Endothelial cell of umbilical vein (primary cell): ENCODE measurements at regions not wholly inside any gene's neighbourhood (a gene's known extent, or its start where the extent isn't known, plus 50 kb on each side); places are given as distances from the start of the nearest gene placed in this dataset.

Experiments
- BruUV-seq: library from RNA; stranded (reverse); fragments of 400-500 nt; replicated peaks from 2 replicates; lab custom pipeline; 2021; lab: Mats Ljungman, UMichigan
- CTCF ChIA-PET: fragments of 300-600, 350-600 bp; sonication (Branson Sonifier 250); formaldehyde crosslinking; loops from one replicate; lab custom pipeline; 2021; ENCODE audit warnings: antibody characterized with exemption, inconsistent platforms; lab: Charles Lee
- POLR2A ChIA-PET: fragments of 300-600, 350-600 bp; sonication (Branson Sonifier 250); formaldehyde crosslinking; loops from one replicate; lab custom pipeline; 2021; ENCODE audit warnings: antibody characterized with exemption, inconsistent platforms; lab: Charles Lee
- DNase-seq: peaks from one replicate; pipeline ENCODE4 v3.0.0-alpha.2; 2011; ENCODE audit warnings: low read depth, low spot score
- FAIRE-seq: peaks from 2 replicates; lab custom pipeline; 2011; peaks lifted over from hg19 to GRCh38; lab: Jason Lieb, UNC
- H2AFZ ChIP-seq: 2 replicates; pipeline ENCODE4 v1.6.0; 2012; ENCODE audit warnings: low read depth, low read length, control low read depth, inconsistent platforms
- H3K27ac ChIP-seq: 2 replicates; pipeline ENCODE4 v1.5.1; 2011; ENCODE audit warnings: low read depth, mild to moderate bottlenecking, control low read depth, low read length, moderate library complexity; ENCODE audit not compliant: insufficient read depth
- H3K27me3 ChIP-seq, 2 experiments: 2 replicates each; pipeline versions ENCODE4 v1.6.0 to v1.6.1; 2011; ENCODE audit warnings: low read length in 2 of 2, mixed read lengths in 1 of 2; ENCODE audit not compliant: control insufficient read depth in 2 of 2, insufficient read depth in 2 of 2
- H3K36me3 ChIP-seq, 2 experiments: 2 replicates in 1 of 2; 3 replicates in 1 of 2; pipeline ENCODE4 v1.5.1; 2011; ENCODE audit warnings: low read length in 2 of 2, mild to moderate bottlenecking in 1 of 2, moderate library complexity in 1 of 2; ENCODE audit not compliant: control insufficient read depth in 2 of 2, insufficient read depth in 2 of 2; ENCODE audit errors: extremely low read depth in 1 of 2
- H3K4me1 ChIP-seq: 3 replicates; pipeline ENCODE4 v1.5.1; 2011; ENCODE audit warnings: mild to moderate bottlenecking, low read length; ENCODE audit not compliant: control insufficient read depth, insufficient read depth; ENCODE audit errors: extremely low read depth
- H3K4me2 ChIP-seq: 2 replicates; pipeline ENCODE4 v1.6.1; 2011; ENCODE audit warnings: low read length, control low read depth, mixed read lengths; ENCODE audit not compliant: insufficient read depth
- H3K4me3 ChIP-seq, 3 experiments: fragments of 200-600 bp in 1 of 3; sonication (generic), shearing (Covaris generic) in 1 of 3; replicated peaks in 1 of 3; 2 replicates each; pipeline ENCODE4 v1.5.1; 2011 to 2016; ENCODE audit warnings: control low read depth in 3 of 3, low read length in 3 of 3, mild to moderate bottlenecking in 2 of 3, inconsistent platforms in 1 of 3, low read depth in 1 of 3, moderate library complexity in 1 of 3; ENCODE audit not compliant: insufficient read depth in 1 of 3
- H3K79me2 ChIP-seq: 2 replicates; pipeline ENCODE4 v1.6.0; 2012; ENCODE audit warnings: low read length, inconsistent platforms; ENCODE audit not compliant: control insufficient read depth, insufficient read depth
- H3K9ac ChIP-seq: replicated peaks from 2 replicates; pipeline ENCODE3; 2011; ENCODE audit warnings: low read length, control low read depth; ENCODE audit not compliant: insufficient read depth; ENCODE audit errors: extremely low read depth
- H3K9me1 ChIP-seq: replicated peaks from 3 replicates; pipeline ENCODE4 v1.6.0; 2011; ENCODE audit warnings: mild to moderate bottlenecking, low read length; ENCODE audit not compliant: control insufficient read depth, insufficient read depth; ENCODE audit errors: extremely low read depth
- H3K9me3 ChIP-seq: replicated peaks from 2 replicates; pipeline ENCODE4 v1.5.1; 2012; ENCODE audit warnings: low read length, inconsistent platforms; ENCODE audit not compliant: control insufficient read depth, insufficient read depth
- H4K20me1 ChIP-seq: replicated peaks from 2 replicates; pipeline ENCODE3; 2011; ENCODE audit warnings: mild to moderate bottlenecking, low read length; ENCODE audit not compliant: control insufficient read depth, insufficient read depth; ENCODE audit errors: extremely low read depth
- GATA2 ChIP-seq: IDR thresholded peaks from 2 replicates; pipeline ENCODE4 v1.7.0; 2011; ENCODE audit warnings: low read depth, mild to moderate bottlenecking, moderate library complexity, mixed read lengths, low read length; ENCODE audit not compliant: insufficient read length, insufficient read depth
- MYC ChIP-seq: IDR thresholded peaks from one replicate; pipeline ENCODE4 v1.6.1; 2011; ENCODE audit warnings: mild to moderate bottlenecking, low read depth, low read length
- dilution Hi-C: fragments of 300-500 bp; cut with MboI; formaldehyde crosslinking; loops from one replicate; pipeline ENCODE4 v1.15.0; 2019; ENCODE audit warnings: low sequenced_read_pairs; ENCODE audit not compliant: extremely low pct_ligation_motif_present
- intact Hi-C: fragments of 100-400 bp; cut with micrococcal nuclease; formaldehyde crosslinking; loops from one replicate; pipeline ENCODE4 v1.10.0; 2022

- H3K27ac ChIP-seq = no peak overlapping the region
- H2AFZ ChIP-seq = no peak overlapping the region
- no peak for DNase-seq
- no peak for FAIRE-seq
- no peaks in the 10 kb centered on the region for H3K4me1 ChIP-seq
- BruUV-seq = no TSS peak
- no peaks in the 10 kb centered on the region for H3K36me3 ChIP-seq
- no peaks in the 10 kb centered on the region for H3K27me3 ChIP-seq
- CTCF ChIA-PET = no interaction called here
- no peaks in the 10 kb centered on the region for H3K9me3 ChIP-seq
- POLR2A ChIA-PET = no interaction called here
- H3K9me1 ChIP-seq = no peaks in the 10 kb centered on the region
- TF ChIP-seq GATA2 = no peak
- no peak overlapping the region for H3K9ac ChIP-seq
- intact Hi-C loops (no loop called here), dilution Hi-C loops (no loop called here)
- no peak overlapping the region for H3K4me2 ChIP-seq
- no peak overlapping the region for H3K4me3 ChIP-seq
- H3K79me2 ChIP-seq = no peaks in the 10 kb centered on the region
- no peaks in the 10 kb centered on the region for H4K20me1 ChIP-seq
Measured at GRCh38 chr6:155599561-155599960, 143.9 kb upstream of the NOX3 start.

- no TSS peak for BruUV-seq
- intact Hi-C loops (no loop called here), dilution Hi-C loops (no loop called here)
- no peak overlapping the region for H3K27ac ChIP-seq
- H4K20me1 ChIP-seq = no peaks in the 10 kb centered on the region
- H3K27me3 ChIP-seq = no peaks in the 10 kb centered on the region
- CTCF ChIA-PET = no interaction called here
- no peaks in the 10 kb centered on the region for H3K4me1 ChIP-seq
- no peaks in the 10 kb centered on the region for H3K79me2 ChIP-seq
- H3K9me1 ChIP-seq = no peaks in the 10 kb centered on the region
- POLR2A ChIA-PET = no interaction called here
- DNase-seq (no peak), FAIRE-seq (no peak)
- no peaks in the 10 kb centered on the region for H3K9me3 ChIP-seq
- no peak for TF ChIP-seq MYC
- no peak overlapping the region for H2AFZ ChIP-seq
- H3K36me3 ChIP-seq = no peaks in the 10 kb centered on the region
- H3K4me2 ChIP-seq = no peak overlapping the region
- H3K4me3 ChIP-seq = no peak overlapping the region
- no peak overlapping the region for H3K9ac ChIP-seq
Measured at GRCh38 chr6:155599160-155599559, 143.5 kb upstream of the NOX3 start.
